Tibial artery (tissue), 4 donors: ENCODE measurements at regions not wholly inside any gene's neighbourhood (a gene's known extent, or its start where the extent isn't known, plus 50 kb on each side); places are given as distances from the start of the nearest gene placed in this dataset.

Experiments
- DNase-seq, 2 donors: peaks; one replicate each; pipeline ENCODE4 v3.0.0-alpha.2; 2019
- H3K27ac ChIP-seq, 2 donors: fragments of 200-600 bp; sonication (generic) in 1 of 2; 1 replicate in 1 of 2; 2 replicates in 1 of 2; pipeline ENCODE4 v1.5.1; 2018 to 2019; ENCODE audit warnings: mild to moderate bottlenecking in 1 of 2
- H3K27me3 ChIP-seq, 2 donors: fragments of 200-600 bp; sonication (generic) in 1 of 2; one replicate each; pipeline versions ENCODE4 v1.5.1 to v1.6.0; 2016 to 2019
- H3K36me3 ChIP-seq, 3 donors: fragments of 200-600 bp; sonication (generic) in 2 of 3; one replicate each; pipeline ENCODE4 v1.5.1; 2016 to 2019; ENCODE audit warnings: mild to moderate bottlenecking in 2 of 3
- H3K4me1 ChIP-seq, 4 donors: fragments of 200-600 bp; sonication (generic) in 2 of 4; 1 replicate in 3 of 4; 2 replicates in 1 of 4; pipeline ENCODE4 v1.5.1; 2016 to 2019
- H3K4me3 ChIP-seq, 2 donors: fragments of 200-600 bp; sonication (generic) in 1 of 2; 1 replicate in 1 of 2; 2 replicates in 1 of 2; pipeline ENCODE4 v1.5.1; 2018 to 2019; ENCODE audit warnings: mild to moderate bottlenecking in 2 of 2
- H3K9me3 ChIP-seq, 3 donors: fragments of 200-600 bp; sonication (generic) in 1 of 3; one replicate each; pipeline ENCODE4 v1.5.1; 2016 to 2019
- CTCF ChIP-seq, 2 experiments: fragments of 200-600 bp in 1 of 2; fragments of 450-650 bp in 1 of 2; IDR thresholded peaks; one replicate each; pipeline ENCODE4 v1.5.1; 2017 to 2019; ENCODE audit warnings: antibody characterized with exemption in 2 of 2, mild to moderate bottlenecking in 1 of 2, moderate library complexity in 1 of 2
- intact Hi-C: fragments of 100-400 bp; cut with DNase I; formaldehyde crosslinking; loops from one replicate; pipeline ENCODE4 v1.15.0; 2023; ENCODE audit warnings: low total_unique reads

- H3K27me3 ChIP-seq = no peaks in the 10 kb centered on the region
- no peak overlapping the region for H3K27ac ChIP-seq
- H3K9me3 ChIP-seq = no peaks in the 10 kb centered on the region
- DNase-seq = no peak
- H3K36me3 ChIP-seq = no peaks in the 10 kb centered on the region
- no peak for TF ChIP-seq CTCF (IDR thresholded peaks at IDR 0.05)
- no peak overlapping the region for H3K4me3 ChIP-seq
- intact Hi-C loops = no loop called here
- no peaks in the 10 kb centered on the region for H3K4me1 ChIP-seq
These were observed 181.0 kb upstream of the ATP11B start for GRCh38 chr3:182612332-182612731.

- Histone ChIP-seq H3K4me3 (no peak overlapping the region), H3K27ac (no peak overlapping the region), H3K4me1 (no peaks in the 10 kb centered on the region), H3K9me3 (no peaks in the 10 kb centered on the region), H3K27me3 (peaks cover 0 to 3% of the 10 kb centered on the region in 2 donors), H3K36me3 (no peaks in the 10 kb centered on the region)
- intact Hi-C loops = no loop called here
- TF ChIP-seq CTCF (IDR thresholded peaks at IDR 0.05) = no peak
- no peak for DNase-seq
These were observed 175.8 kb upstream of the ATP11B start for GRCh38 chr3:182617500-182617899.

- no peaks in the 10 kb centered on the region for H3K9me3 ChIP-seq
- H3K36me3 ChIP-seq = no peaks in the 10 kb centered on the region
- no peak for DNase-seq
- intact Hi-C loops = no loop called here
- no peak overlapping the region for H3K4me3 ChIP-seq
- peaks cover 0 to 3% of the 10 kb centered on the region in 2 donors for H3K27me3 ChIP-seq
- no peaks in the 10 kb centered on the region for H3K4me1 ChIP-seq
- no peak overlapping the region for H3K27ac ChIP-seq
- no peak for TF ChIP-seq CTCF (IDR thresholded peaks at IDR 0.05)
These were observed 175.1 kb upstream of the ATP11B start for GRCh38 chr3:182618085-182618732.

GRCh38 chr3:182618981-182619591, 174.2 kb upstream of the ATP11B start:
- no peak for DNase-seq
- H3K36me3 ChIP-seq = no peaks in the 10 kb centered on the region
- no peaks in the 10 kb centered on the region for H3K4me1 ChIP-seq
- no peak overlapping the region for H3K4me3 ChIP-seq
- H3K27me3 ChIP-seq = peaks cover 0 to 3% of the 10 kb centered on the region in 2 donors
- no peak for TF ChIP-seq CTCF (IDR thresholded peaks at IDR 0.05)
- no peak overlapping the region for H3K27ac ChIP-seq
- no peaks in the 10 kb centered on the region for H3K9me3 ChIP-seq
- intact Hi-C loops = no loop called here

GRCh38 chr3:182620723-182621434, 172.4 kb upstream of the ATP11B start:
- no peak for TF ChIP-seq CTCF (IDR thresholded peaks at IDR 0.05)
- no peaks in the 10 kb centered on the region for H3K9me3 ChIP-seq
- no peaks in the 10 kb centered on the region for H3K36me3 ChIP-seq
- no peak for DNase-seq
- intact Hi-C loops = no loop called here
- H3K27ac ChIP-seq = no peak overlapping the region
- no peaks in the 10 kb centered on the region for H3K4me1 ChIP-seq
- no peak overlapping the region for H3K4me3 ChIP-seq
- peaks cover 0 to 3% of the 10 kb centered on the region in 2 donors for H3K27me3 ChIP-seq
